B cell (primary cell): ENCODE measurements at regions not wholly inside any gene's neighbourhood (a gene's known extent, or its start where the extent isn't known, plus 50 kb on each side); places are given as distances from the start of the nearest gene placed in this dataset.

Experiments
- ATAC-seq: fragments of 200-7000 bp; cut with Tn5 transposase; one replicate; pipeline ENCODE4 v1.10.0; 2021; ENCODE audit warnings: low read depth, mild to moderate bottlenecking, moderate number of reproducible peaks, moderate library complexity
- CTCF ChIA-PET: fragments of 350-600 bp; sonication (Branson Sonifier 250); formaldehyde crosslinking; loops from one replicate; lab custom pipeline; 2021; ENCODE audit warnings: antibody characterized with exemption, inconsistent platforms; lab: Charles Lee
- POLR2A ChIA-PET: fragments of 350-600 bp; sonication (Branson Sonifier 250); formaldehyde crosslinking; loops from one replicate; lab custom pipeline; 2021; ENCODE audit warnings: antibody characterized with exemption; lab: Charles Lee
- DNase-seq: peaks from one replicate; pipeline ENCODE4 v3.0.0; 2013
- H2AFZ ChIP-seq: 2 replicates; pipeline ENCODE4 v1.6.1; 2012; ENCODE audit warnings: mild to moderate bottlenecking, low read depth, low read length; ENCODE audit not compliant: insufficient read depth, poor library complexity, severe bottlenecking
- H3K27ac ChIP-seq, 2 donors: 1 replicate in 1 of 2; 2 replicates in 1 of 2; pipeline ENCODE4 v1.5.1; 2012 to 2013; ENCODE audit warnings: low read length in 2 of 2, mild to moderate bottlenecking in 2 of 2, moderate library complexity in 1 of 2
- H3K27me3 ChIP-seq, 4 experiments: fragments of 200-600 bp in 1 of 4; sonication (generic) in 1 of 4; replicated peaks in 1 of 4; 1 replicate in 2 of 4; 2 replicates in 2 of 4; pipeline versions ENCODE4 v1.6.1 to v1.7.0; 2013 to 2016; ENCODE audit warnings: low read length in 3 of 4, mild to moderate bottlenecking in 2 of 4, mixed read lengths in 1 of 4, moderate library complexity in 1 of 4; ENCODE audit not compliant: insufficient read depth in 4 of 4, control insufficient read depth in 3 of 4; ENCODE audit errors: control extremely low read depth in 1 of 4
- H3K36me3 ChIP-seq, 2 experiments: replicated peaks in 1 of 2; 1 replicate in 1 of 2; 2 replicates in 1 of 2; pipeline versions ENCODE4 v1.6.1 to v1.7.1; 2013; ENCODE audit warnings: low read length in 1 of 2; ENCODE audit not compliant: insufficient read depth in 2 of 2, control insufficient read depth in 1 of 2; ENCODE audit errors: control extremely low read depth in 1 of 2, extremely low read depth in 1 of 2
- H3K4me1 ChIP-seq, 2 donors: fragments of 200-600 bp in 1 of 2; sonication (generic) in 1 of 2; 1 replicate in 1 of 2; 2 replicates in 1 of 2; pipeline versions ENCODE4 v1.5.1 to v1.6.1; 2013 to 2017; ENCODE audit warnings: low read length in 2 of 2; ENCODE audit not compliant: control insufficient read depth in 2 of 2, insufficient read depth in 2 of 2
- H3K4me2 ChIP-seq: replicated peaks from 2 replicates; pipeline ENCODE3; 2012; ENCODE audit warnings: mild to moderate bottlenecking, low read depth, low read length; ENCODE audit not compliant: poor library complexity, severe bottlenecking
- H3K4me3 ChIP-seq, 5 experiments: fragments of 200-600 bp in 1 of 5; sonication (generic) in 1 of 5; 1 replicate in 3 of 5; 2 replicates in 2 of 5; pipeline versions ENCODE4 v1.5.1 to v1.7.0; 2011 to 2016; ENCODE audit warnings: low read length in 4 of 5, mild to moderate bottlenecking in 4 of 5, low read depth in 2 of 5, control low read depth in 1 of 5, moderate library complexity in 1 of 5; ENCODE audit not compliant: insufficient read depth in 1 of 5; ENCODE audit errors: control extremely low read depth in 1 of 5, extremely low read depth in 1 of 5
- H3K79me2 ChIP-seq: fragments of 200-600 bp; sonication (generic); one replicate; pipeline ENCODE4 v1.6.0; 2016; ENCODE audit warnings: low read length; ENCODE audit not compliant: control insufficient read depth, insufficient read depth
- H3K9ac ChIP-seq: fragments of 200-600 bp; sonication (generic); 2 replicates; pipeline ENCODE4 v1.6.1; 2017; ENCODE audit warnings: mild to moderate bottlenecking, low read length, moderate library complexity
- H3K9me3 ChIP-seq, 3 donors: one replicate each; pipeline versions ENCODE4 v1.6.1 to v1.7.1; 2013; ENCODE audit warnings: low read length in 2 of 3; ENCODE audit not compliant: control insufficient read depth in 2 of 3, insufficient read depth in 1 of 3; ENCODE audit errors: control extremely low read depth in 1 of 3
- H4K20me1 ChIP-seq: 2 replicates; pipeline ENCODE4 v1.6.0; 2012; ENCODE audit warnings: mild to moderate bottlenecking, low read length; ENCODE audit not compliant: insufficient read depth, control insufficient read depth, poor library complexity, severe bottlenecking
- H3K27ac Mint-ChIP-seq: one replicate; pipeline ENCODE4 v1.8.0; 2021; ENCODE audit warnings: mixed read lengths
- H3K27me3 Mint-ChIP-seq: one replicate; pipeline ENCODE4 v1.8.0; 2021; ENCODE audit warnings: mixed read lengths
- H3K4me1 Mint-ChIP-seq: one replicate; pipeline ENCODE4 v1.8.0; 2021; ENCODE audit warnings: mixed read lengths
- H3K4me3 Mint-ChIP-seq: one replicate; pipeline ENCODE4 v1.8.0; 2021; ENCODE audit warnings: mixed read lengths
- H3K9me3 Mint-ChIP-seq: one replicate; pipeline ENCODE4 v1.8.0; 2022; ENCODE audit warnings: mixed read lengths; ENCODE audit not compliant: insufficient read depth
- EZH2 ChIP-seq: IDR thresholded peaks from 2 replicates; pipeline ENCODE4 v1.6.1; 2012; ENCODE audit warnings: borderline replicate concordance, low read depth, mild to moderate bottlenecking, moderate library complexity, low read length; ENCODE audit not compliant: insufficient read depth, poor library complexity, severe bottlenecking
- WGBS: methylation state at CpG from one replicate; pipeline ENCODE4 v1.1.5; 2013; ENCODE audit warnings: missing lambda C conversion rate; ENCODE audit not compliant: insufficient coverage; 5-methylcytosine and 5-hydroxymethylcytosine counted together
- intact Hi-C: fragments of 100-400 bp; cut with micrococcal nuclease; formaldehyde crosslinking; loops from one replicate; pipeline ENCODE4 v1.10.0; 2022
- TF ChIP-seq, protein P1 (sequence below): fragments of 200-600 bp; IDR thresholded peaks from one replicate; pipeline ENCODE4 v1.8.0; 2022; ENCODE audit warnings: antibody characterized with exemption, mild to moderate bottlenecking

- no peaks in the 10 kb centered on the region for H3K79me2 ChIP-seq
- H3K36me3 ChIP-seq = no peaks in the 10 kb centered on the region
- Mint-ChIP-seq H3K4me1 (no peaks in the 10 kb centered on the region), H3K9me3 (no peaks in the 10 kb centered on the region), H3K4me3 (no peak overlapping the region), H3K27me3 (peaks cover 7% of the 10 kb centered on the region), H3K27ac (no peak overlapping the region)
- TF ChIP-seq, protein P1, sequence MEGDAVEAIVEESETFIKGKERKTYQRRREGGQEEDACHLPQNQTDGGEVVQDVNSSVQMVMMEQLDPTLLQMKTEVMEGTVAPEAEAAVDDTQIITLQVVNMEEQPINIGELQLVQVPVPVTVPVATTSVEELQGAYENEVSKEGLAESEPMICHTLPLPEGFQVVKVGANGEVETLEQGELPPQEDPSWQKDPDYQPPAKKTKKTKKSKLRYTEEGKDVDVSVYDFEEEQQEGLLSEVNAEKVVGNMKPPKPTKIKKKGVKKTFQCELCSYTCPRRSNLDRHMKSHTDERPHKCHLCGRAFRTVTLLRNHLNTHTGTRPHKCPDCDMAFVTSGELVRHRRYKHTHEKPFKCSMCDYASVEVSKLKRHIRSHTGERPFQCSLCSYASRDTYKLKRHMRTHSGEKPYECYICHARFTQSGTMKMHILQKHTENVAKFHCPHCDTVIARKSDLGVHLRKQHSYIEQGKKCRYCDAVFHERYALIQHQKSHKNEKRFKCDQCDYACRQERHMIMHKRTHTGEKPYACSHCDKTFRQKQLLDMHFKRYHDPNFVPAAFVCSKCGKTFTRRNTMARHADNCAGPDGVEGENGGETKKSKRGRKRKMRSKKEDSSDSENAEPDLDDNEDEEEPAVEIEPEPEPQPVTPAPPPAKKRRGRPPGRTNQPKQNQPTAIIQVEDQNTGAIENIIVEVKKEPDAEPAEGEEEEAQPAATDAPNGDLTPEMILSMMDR = no peak
- no peak for TF ChIP-seq EZH2
- no peaks in the 10 kb centered on the region for H3K9me3 ChIP-seq
- H3K9ac ChIP-seq = no peak overlapping the region
- ChIA-PET POLR2A (no interaction called here), CTCF (interaction anchor here (1.1 kb wide), 2 partner anchors 13 to 679 kb away, joined by 3 to 4 read pairs; no protein-coding TSS in a partner anchor)
- ATAC-seq (no peak), DNase-seq (no peak)
- no peaks in the 10 kb centered on the region for H4K20me1 ChIP-seq
- no peaks in the 10 kb centered on the region for H3K27me3 ChIP-seq
- H3K27ac ChIP-seq = no peak overlapping the region
- H3K4me3 ChIP-seq = no peak overlapping the region
- WGBS = 100% methylated on average over 2 of the region's 7 CpGs
- no peak overlapping the region for H2AFZ ChIP-seq
- intact Hi-C loops = no loop called here
- H3K4me2 ChIP-seq = no peak overlapping the region
- H3K4me1 ChIP-seq = no peaks in the 10 kb centered on the region
These were observed 96.5 kb downstream of the ALDH8A1 start for GRCh38 chr6:134853111-134854055.

- Histone ChIP-seq H3K27me3 (no peaks in the 10 kb centered on the region), H3K36me3 (no peaks in the 10 kb centered on the region), H3K79me2 (no peaks in the 10 kb centered on the region), H3K9me3 (no peaks in the 10 kb centered on the region), H3K4me2 (no peak overlapping the region), H3K27ac (no peak overlapping the region), H2AFZ (no peak overlapping the region), H3K4me3 (no peak overlapping the region), H3K4me1 (no peaks in the 10 kb centered on the region), H3K9ac (no peak overlapping the region), H4K20me1 (no peaks in the 10 kb centered on the region)
- intact Hi-C loops = no loop called here
- CTCF ChIA-PET = no interaction called here
- peaks cover 7% of the 10 kb centered on the region for H3K27me3 Mint-ChIP-seq
- no peak overlapping the region for H3K27ac Mint-ChIP-seq
- DNase-seq (no peak), ATAC-seq (no peak)
- 100% methylated on average over 1 of the region's 6 CpGs for WGBS
- no peak overlapping the region for H3K4me3 Mint-ChIP-seq
- POLR2A ChIA-PET = no interaction called here
- TF ChIP-seq, protein P1 = no peak
- TF ChIP-seq EZH2 = no peak
- H3K9me3 Mint-ChIP-seq = no peaks in the 10 kb centered on the region
- no peaks in the 10 kb centered on the region for H3K4me1 Mint-ChIP-seq
These were observed 98.4 kb downstream of the ALDH8A1 start for GRCh38 chr6:134851548-134851947.
